GM12872 (cell line): ENCODE measurements at regions not wholly inside any gene's neighbourhood (a gene's known extent, or its start where the extent isn't known, plus 50 kb on each side); places are given as distances from the start of the nearest gene placed in this dataset.
A peak's percentile ranks its signal among the peaks of the same experiment; 100 is the strongest.

ENCODE experiments used
- CTCF ChIP-seq: IDR thresholded peaks from 3 replicates; pipeline ENCODE4 v1.5.1; 2011; ENCODE audit warnings: low read depth, mild to moderate bottlenecking, low read length, moderate library complexity; ENCODE audit not compliant: insufficient read depth

GRCh38 chr5:152532714-152533113 lies 127.6 kb upstream of the NMUR2 start:
- peak; percentile 35; the same call in 1 of the 3 replicates for TF ChIP-seq CTCF

- no peak for TF ChIP-seq CTCF
These were observed 129.6 kb upstream of the NMUR2 start for GRCh38 chr5:152534641-152535040.

GRCh38 chr5:152542741-152543140 lies 137.7 kb upstream of the NMUR2 start:
- TF ChIP-seq CTCF = no peak

- TF ChIP-seq CTCF = no peak
These were observed 141.4 kb upstream of the NMUR2 start for GRCh38 chr5:152546493-152546892.

- TF ChIP-seq CTCF = no peak
These were observed 142.1 kb upstream of the NMUR2 start for GRCh38 chr5:152547202-152547601.

- no peak for TF ChIP-seq CTCF
These were observed 144.6 kb upstream of the NMUR2 start for GRCh38 chr5:152549709-152550108.

- TF ChIP-seq CTCF = no peak
These were observed 146.0 kb upstream of the NMUR2 start for GRCh38 chr5:152551061-152551460.

GRCh38 chr5:152556784-152557183 lies 151.7 kb upstream of the NMUR2 start:
- TF ChIP-seq CTCF = no peak
